HFFc6 (cell line): ENCODE measurements at regions not wholly inside any gene's neighbourhood (a gene's known extent, or its start where the extent isn't known, plus 50 kb on each side); places are given as distances from the start of the nearest gene placed in this dataset.

Source experiments
- DNase-seq: peaks from one replicate; pipeline ENCODE4 v3.0.0-alpha.2; 2018
- H3K27ac Mint-ChIP-seq: 2 replicates; pipeline ENCODE4 v1.8.0; 2020; ENCODE audit warnings: mild to moderate bottlenecking, mixed read lengths
- H3K27me3 Mint-ChIP-seq: 2 replicates; pipeline ENCODE4 v1.8.0; 2021; ENCODE audit warnings: mild to moderate bottlenecking, moderate library complexity, mixed read lengths; ENCODE audit not compliant: insufficient read depth
- H3K36me3 Mint-ChIP-seq: 2 replicates; pipeline ENCODE4 v1.8.0; 2021; ENCODE audit warnings: low read depth, mixed read lengths
- H3K4me1 Mint-ChIP-seq: 2 replicates; pipeline ENCODE4 v1.8.0; 2020; ENCODE audit warnings: low read depth, mixed read lengths
- H3K4me3 Mint-ChIP-seq: 2 replicates; pipeline ENCODE4 v1.8.0; 2020; ENCODE audit warnings: mild to moderate bottlenecking, moderate library complexity, mixed read lengths
- H3K9me3 Mint-ChIP-seq: 2 replicates; pipeline ENCODE4 v1.8.0; 2020; ENCODE audit warnings: mild to moderate bottlenecking, mixed read lengths
- TF ChIP-seq, protein P1 (sequence below): fragments of 200-600 bp; sonication (generic); IDR thresholded peaks from 2 replicates; pipeline ENCODE4 v1.5.0; 2021; ENCODE audit warnings: antibody characterized with exemption, mild to moderate bottlenecking

DNA sequence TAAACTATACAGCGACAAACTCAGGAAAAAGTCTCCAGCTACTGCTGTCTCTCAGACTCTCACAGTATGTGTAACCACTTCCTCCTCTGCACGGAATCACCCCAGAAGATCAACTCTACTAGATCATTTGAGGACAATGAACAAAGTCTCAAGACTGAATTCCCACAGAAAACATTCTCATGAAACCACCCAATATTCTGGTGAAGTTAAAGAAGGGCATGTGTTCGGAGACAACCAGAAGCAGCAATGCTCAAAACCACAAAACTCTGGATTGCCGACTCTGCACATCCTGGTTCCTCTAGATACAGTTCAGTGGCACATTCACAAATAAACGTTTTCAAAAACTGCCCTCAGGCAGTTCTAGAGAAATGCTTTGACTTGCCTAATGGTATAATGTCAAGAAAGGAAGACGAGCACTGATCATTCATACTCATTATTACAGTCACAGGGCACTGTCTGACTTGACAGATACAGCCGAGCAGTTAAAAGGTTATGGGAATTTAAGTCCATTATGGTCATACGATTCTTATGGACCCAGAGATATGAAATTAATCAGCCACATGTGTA lies 91.9 kb upstream of the STK17B start:
- H3K4me3 Mint-ChIP-seq, result peak overlapping the region; percentile 61

DNA sequence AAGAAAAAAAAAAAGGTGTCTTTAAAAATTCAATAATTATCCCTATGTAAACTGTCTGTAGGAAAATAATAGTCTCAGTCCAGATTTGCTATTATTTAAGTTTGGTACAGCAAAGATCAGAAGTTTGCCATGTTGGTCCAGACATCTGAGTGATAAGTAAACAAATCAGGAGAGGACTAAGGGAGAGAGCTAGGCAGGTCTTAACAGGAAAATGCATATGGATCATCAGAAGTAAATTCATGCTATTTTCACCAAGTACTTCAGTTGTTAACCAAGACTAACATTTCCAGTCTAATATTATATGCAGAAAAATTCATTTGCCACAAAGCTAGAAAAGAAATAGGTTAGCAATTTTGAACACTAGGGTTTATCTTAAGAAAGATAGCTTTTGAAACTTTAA lies 95.0 kb upstream of the STK17B start:
- Mint-ChIP-seq H3K4me1 (peaks cover 54% of the 10 kb centered on the region), H3K9me3 (no peaks in the 10 kb centered on the region), H3K4me3 (no peak overlapping the region), H3K27me3 (no peaks in the 10 kb centered on the region; the same call in 1 of the 2 replicates), H3K27ac (no peak overlapping the region), H3K36me3 (peaks cover 21% of the 10 kb centered on the region)
- TF ChIP-seq, protein P1, sequence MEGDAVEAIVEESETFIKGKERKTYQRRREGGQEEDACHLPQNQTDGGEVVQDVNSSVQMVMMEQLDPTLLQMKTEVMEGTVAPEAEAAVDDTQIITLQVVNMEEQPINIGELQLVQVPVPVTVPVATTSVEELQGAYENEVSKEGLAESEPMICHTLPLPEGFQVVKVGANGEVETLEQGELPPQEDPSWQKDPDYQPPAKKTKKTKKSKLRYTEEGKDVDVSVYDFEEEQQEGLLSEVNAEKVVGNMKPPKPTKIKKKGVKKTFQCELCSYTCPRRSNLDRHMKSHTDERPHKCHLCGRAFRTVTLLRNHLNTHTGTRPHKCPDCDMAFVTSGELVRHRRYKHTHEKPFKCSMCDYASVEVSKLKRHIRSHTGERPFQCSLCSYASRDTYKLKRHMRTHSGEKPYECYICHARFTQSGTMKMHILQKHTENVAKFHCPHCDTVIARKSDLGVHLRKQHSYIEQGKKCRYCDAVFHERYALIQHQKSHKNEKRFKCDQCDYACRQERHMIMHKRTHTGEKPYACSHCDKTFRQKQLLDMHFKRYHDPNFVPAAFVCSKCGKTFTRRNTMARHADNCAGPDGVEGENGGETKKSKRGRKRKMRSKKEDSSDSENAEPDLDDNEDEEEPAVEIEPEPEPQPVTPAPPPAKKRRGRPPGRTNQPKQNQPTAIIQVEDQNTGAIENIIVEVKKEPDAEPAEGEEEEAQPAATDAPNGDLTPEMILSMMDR, result no peak
- no peak for DNase-seq

More for the DNA sequence above, 91.9 kb upstream of the STK17B start:
- H3K4me1 Mint-ChIP-seq, result peaks cover 63% of the 10 kb centered on the region
- peaks cover 14% of the 10 kb centered on the region; the same call in 1 of the 2 replicates for H3K36me3 Mint-ChIP-seq
- H3K27me3 Mint-ChIP-seq, result no peaks in the 10 kb centered on the region
- H3K9me3 Mint-ChIP-seq, result no peaks in the 10 kb centered on the region
- TF ChIP-seq, protein P1, result no peak
- peak overlapping the region; percentile 81 for H3K27ac Mint-ChIP-seq
- peak; percentile 52 for DNase-seq

DNA sequence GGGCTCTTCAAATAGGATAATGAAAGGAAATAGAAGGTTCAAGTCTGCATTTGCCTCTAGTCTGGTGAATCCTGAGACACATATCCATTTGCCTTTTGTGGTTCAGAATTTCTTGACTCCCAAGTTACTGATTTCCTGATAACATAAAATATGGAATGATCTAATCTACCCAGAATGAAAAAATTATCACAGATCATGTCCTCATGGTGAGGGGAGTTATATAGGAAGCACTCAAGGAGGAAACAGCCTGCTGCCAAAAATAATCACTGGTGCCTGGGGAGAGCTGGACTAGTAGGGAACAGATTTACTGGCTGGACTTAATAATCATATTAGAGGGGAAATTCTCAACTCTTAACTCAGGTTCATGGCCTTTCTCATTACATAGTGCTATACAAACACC lies 95.5 kb upstream of the STK17B start:
- H3K4me3 Mint-ChIP-seq, result 0 out of 2 replicates have a peak overlapping the region, but pooled peaks have one; percentile 5
- no peaks in the 10 kb centered on the region for H3K9me3 Mint-ChIP-seq
- H3K27me3 Mint-ChIP-seq, result no peaks in the 10 kb centered on the region; the same call in 1 of the 2 replicates
- peak overlapping the region; percentile 34; the same call in 1 of the 2 replicates for H3K27ac Mint-ChIP-seq
- peaks cover 21% of the 10 kb centered on the region for H3K36me3 Mint-ChIP-seq
- no peak for DNase-seq
- TF ChIP-seq, protein P1, result no peak
- H3K4me1 Mint-ChIP-seq, result peaks cover 53% of the 10 kb centered on the region

DNA sequence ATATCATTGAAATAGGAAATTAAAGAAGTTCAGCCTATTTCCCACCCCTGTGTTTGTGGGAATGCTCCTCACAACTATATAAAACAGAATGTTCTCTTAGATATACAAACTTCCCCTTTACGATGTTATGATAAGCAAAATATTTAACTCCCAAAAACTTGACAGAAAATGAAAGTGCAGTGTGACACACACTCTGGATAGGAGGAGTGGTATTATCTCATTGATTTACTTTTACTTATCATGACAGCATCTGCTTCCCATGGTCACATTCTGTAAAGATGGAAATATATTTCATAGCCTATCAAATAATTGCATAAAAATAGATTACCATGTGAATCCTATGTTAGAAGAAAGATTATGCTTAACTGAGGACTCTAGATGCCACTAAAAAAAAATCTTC lies 96.6 kb upstream of the STK17B start:
- peak overlapping the region; percentile 18 for H3K4me3 Mint-ChIP-seq
- TF ChIP-seq, protein P1, result no peak
- no peaks in the 10 kb centered on the region for H3K9me3 Mint-ChIP-seq
- H3K27me3 Mint-ChIP-seq, result no peaks in the 10 kb centered on the region; the same call in 1 of the 2 replicates
- H3K4me1 Mint-ChIP-seq, result peaks cover 47% of the 10 kb centered on the region
- H3K27ac Mint-ChIP-seq, result peak overlapping the region; percentile 64
- DNase-seq, result no peak
- H3K36me3 Mint-ChIP-seq, result peaks cover 18% of the 10 kb centered on the region

DNA sequence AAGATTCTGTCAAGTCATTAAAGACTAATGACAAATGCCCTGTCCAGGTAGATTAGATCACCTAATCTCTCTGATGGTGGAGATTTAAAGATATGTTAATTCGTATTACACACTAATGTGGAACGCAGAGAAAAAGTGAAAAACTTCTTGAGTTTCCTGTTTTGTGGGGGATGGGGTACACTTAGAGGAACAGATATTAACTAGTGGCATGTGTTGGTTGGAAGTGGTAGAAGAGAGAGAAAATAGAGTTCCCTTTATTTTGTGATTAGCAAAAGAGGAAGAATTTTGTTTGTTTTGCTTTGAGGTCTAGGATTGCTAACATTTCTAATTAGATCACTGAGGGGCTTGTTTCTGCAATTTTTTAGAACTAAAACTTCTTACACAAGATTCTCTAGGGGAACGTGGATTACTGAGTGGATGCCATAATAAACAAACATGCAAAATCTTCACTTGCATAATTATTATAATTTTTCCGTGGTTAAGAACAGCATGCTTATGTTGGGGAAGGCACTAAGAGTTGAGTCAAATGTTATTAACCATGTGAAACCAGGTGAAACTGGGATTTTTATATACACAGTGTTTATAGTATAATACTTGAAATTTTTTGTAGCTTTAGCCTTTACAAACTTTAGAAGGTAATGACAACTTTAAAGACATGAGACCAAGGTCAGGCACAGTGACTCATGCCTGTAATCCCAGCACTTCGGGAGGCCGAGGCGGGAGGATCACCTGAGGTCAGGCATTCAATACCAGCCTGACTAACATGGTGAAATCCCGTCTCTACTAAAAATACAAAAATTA lies 97.4 kb upstream of the STK17B start:
- peaks cover 14% of the 10 kb centered on the region for H3K36me3 Mint-ChIP-seq
- no peak for DNase-seq
- H3K4me1 Mint-ChIP-seq, result peaks cover 47% of the 10 kb centered on the region
- H3K9me3 Mint-ChIP-seq, result no peaks in the 10 kb centered on the region
- peak overlapping the region; percentile 18 for H3K4me3 Mint-ChIP-seq
- H3K27ac Mint-ChIP-seq, result peak overlapping the region; percentile 64
- TF ChIP-seq, protein P1, result no peak
- no peaks in the 10 kb centered on the region; the same call in 1 of the 2 replicates for H3K27me3 Mint-ChIP-seq
